Type B pancreatic cell (in vitro differentiated cells): ENCODE measurements at regions not wholly inside any gene's neighbourhood (a gene's known extent, or its start where the extent isn't known, plus 50 kb on each side); places are given as distances from the start of the nearest gene placed in this dataset.
A peak's percentile ranks its signal among the peaks of the same experiment; 100 is the strongest.
"Not testable (repeated sequence)": the region's sequence is repeated elsewhere in the genome, so short reads cannot be mapped to it uniquely, and the experiment has no call there.

Experiments
- DNase-seq: peaks from one replicate; pipeline ENCODE4 v3.0.0; 2021; ENCODE audit warnings: mixed read lengths; ENCODE audit not compliant: unreplicated experiment; ENCODE audit errors: extremely low spot score
- H3K27ac Mint-ChIP-seq: 2 replicates; pipeline ENCODE4 v1.8.0; 2021; ENCODE audit warnings: mild to moderate bottlenecking, mixed read lengths
- H3K27me3 Mint-ChIP-seq: 2 replicates; pipeline ENCODE4 v1.8.0; 2021; ENCODE audit warnings: mixed read lengths
- H3K36me3 Mint-ChIP-seq: 2 replicates; pipeline ENCODE4 v1.8.0; 2021; ENCODE audit warnings: mixed read lengths
- H3K4me1 Mint-ChIP-seq: one replicate; pipeline ENCODE4 v1.8.0; 2021; ENCODE audit warnings: mixed read lengths; ENCODE audit not compliant: unreplicated experiment
- H3K4me3 Mint-ChIP-seq: 2 replicates; pipeline ENCODE4 v1.8.0; 2021; ENCODE audit warnings: mild to moderate bottlenecking, mixed read lengths
- H3K9me3 Mint-ChIP-seq: 2 replicates; pipeline ENCODE4 v1.8.0; 2021; ENCODE audit warnings: mixed read lengths
- CTCF ChIP-seq: fragments of 200-600 bp; sonication (generic); conservative IDR thresholded peaks from 2 replicates; pipeline ENCODE4 v1.5.0; 2021; ENCODE audit warnings: antibody characterized with exemption, mild to moderate bottlenecking

- no peaks in the 10 kb centered on the region for H3K4me1 Mint-ChIP-seq
- no peak overlapping the region for H3K4me3 Mint-ChIP-seq
- no peaks in the 10 kb centered on the region for H3K36me3 Mint-ChIP-seq
- no peaks in the 10 kb centered on the region for H3K27me3 Mint-ChIP-seq
- no peak for DNase-seq
- H3K9me3 Mint-ChIP-seq = no peaks in the 10 kb centered on the region
- TF ChIP-seq CTCF = no peak
- H3K27ac Mint-ChIP-seq = no peak overlapping the region
These were observed 235.8 kb upstream of the CDH8 start for GRCh38 chr16:62272035-62272434.

- no peaks in the 10 kb centered on the region for H3K9me3 Mint-ChIP-seq
- no peak for DNase-seq
These were observed 225.5 kb upstream of the CDH8 start for GRCh38 chr16:62261760-62262159.

GRCh38 chr16:62258931-62259435 is 222.7 kb upstream of the CDH8 start:
- not testable (repeated sequence) for H3K27me3 Mint-ChIP-seq, H3K9me3 Mint-ChIP-seq, DNase-seq, H3K4me3 Mint-ChIP-seq, H3K27ac Mint-ChIP-seq, H3K36me3 Mint-ChIP-seq
- peaks cover 18% of the 10 kb centered on the region for H3K4me1 Mint-ChIP-seq

More at GRCh38 chr16:62261760-62262159, 225.5 kb upstream of the CDH8 start:
- TF ChIP-seq CTCF = no peak
- Mint-ChIP-seq H3K36me3 (no peaks in the 10 kb centered on the region), H3K27me3 (no peaks in the 10 kb centered on the region), H3K4me1 (no peaks in the 10 kb centered on the region), H3K4me3 (no peak overlapping the region), H3K27ac (no peak overlapping the region)

GRCh38 chr16:62256406-62256805 is 220.2 kb upstream of the CDH8 start:
- Mint-ChIP-seq H3K9me3 (no peaks in the 10 kb centered on the region), H3K27me3 (no peaks in the 10 kb centered on the region), H3K4me3 (no peak overlapping the region), H3K27ac (no peak overlapping the region), H3K36me3 (no peaks in the 10 kb centered on the region), H3K4me1 (peaks cover 23% of the 10 kb centered on the region)
- peak; percentile 73 for TF ChIP-seq CTCF
- DNase-seq = no peak

GRCh38 chr16:62254847-62255246 is 218.6 kb upstream of the CDH8 start:
- Mint-ChIP-seq H3K9me3 (no peaks in the 10 kb centered on the region), H3K36me3 (no peaks in the 10 kb centered on the region), H3K27me3 (no peaks in the 10 kb centered on the region), H3K4me3 (peak overlapping the region; percentile 8), H3K4me1 (peaks cover 23% of the 10 kb centered on the region), H3K27ac (no peak overlapping the region)
- no peak for TF ChIP-seq CTCF
- no peak for DNase-seq

- no peak overlapping the region for H3K4me3 Mint-ChIP-seq
- no peak overlapping the region for H3K27ac Mint-ChIP-seq
- peaks cover 23% of the 10 kb centered on the region for H3K4me1 Mint-ChIP-seq
- H3K9me3 Mint-ChIP-seq = no peaks in the 10 kb centered on the region
- TF ChIP-seq CTCF = no peak
- H3K36me3 Mint-ChIP-seq = no peaks in the 10 kb centered on the region
- H3K27me3 Mint-ChIP-seq = no peaks in the 10 kb centered on the region
- DNase-seq = no peak
These were observed 218.1 kb upstream of the CDH8 start for GRCh38 chr16:62254372-62254771.
